ENCODE measurements at regions not wholly inside any gene's neighbourhood (a gene's known extent, or its start where the extent isn't known, plus 50 kb on each side); places are given as distances from the start of the nearest gene placed in this dataset.
"Not testable (repeated sequence)": the region's sequence is repeated elsewhere in the genome, so short reads cannot be mapped to it uniquely, and the experiment has no call there.

- DNase-seq, result no peak
- no peak for ATAC-seq
- intact Hi-C loops (cut with DNase I), result loop anchor here in 1 of 2 donors (5.0 kb wide), 1 partner anchor 87 kb away; the partner anchor contains the start of gene BMP2K
These were observed 86.3 kb upstream of the BMP2K start for GRCh38 chr4:78689700-78690323.

- ATAC-seq (peak; percentile 17 to 33), DNase-seq (no peak)
- intact Hi-C loops (cut with DNase I), result loop anchor here in 1 of 2 donors (5.0 kb wide), 1 partner anchor 86 kb away; the partner anchor contains the start of gene BMP2K
These were observed 84.8 kb upstream of the BMP2K start for GRCh38 chr4:78691334-78691754.

- intact Hi-C loops (cut with DNase I), result loop anchor here in 1 of 2 donors (5.0 kb wide), 1 partner anchor 85 kb away; the partner anchor contains the start of gene BMP2K
- DNase-seq (no peak), ATAC-seq (peak; percentile 91 to 92)
These were observed 84.0 kb upstream of the BMP2K start for GRCh38 chr4:78691971-78692821.

DNA sequence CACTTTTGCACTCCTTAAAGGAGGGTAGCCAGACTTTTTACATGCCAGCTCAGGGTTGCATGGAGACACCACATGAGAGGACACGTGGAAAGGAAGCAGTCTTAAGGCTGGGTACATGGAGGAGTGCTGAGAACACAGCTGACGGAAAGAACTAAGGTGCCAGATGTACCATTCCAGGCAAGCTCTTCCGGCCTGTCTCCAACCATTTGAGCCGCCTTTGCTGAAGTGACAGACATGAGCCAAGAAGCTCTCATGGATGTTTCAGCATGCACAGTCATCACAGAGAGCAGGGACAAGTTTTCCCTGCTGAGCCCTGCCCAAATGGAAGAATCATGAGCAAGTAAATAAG is 83.4 kb upstream of the BMP2K start:
- intact Hi-C loops (cut with DNase I), result loop anchor here in 1 of 2 donors (5.0 kb wide), 1 partner anchor 85 kb away; the partner anchor contains the start of gene BMP2K
- peak; percentile 33 for DNase-seq
- ATAC-seq, result peak; percentile 36 to 63

DNA sequence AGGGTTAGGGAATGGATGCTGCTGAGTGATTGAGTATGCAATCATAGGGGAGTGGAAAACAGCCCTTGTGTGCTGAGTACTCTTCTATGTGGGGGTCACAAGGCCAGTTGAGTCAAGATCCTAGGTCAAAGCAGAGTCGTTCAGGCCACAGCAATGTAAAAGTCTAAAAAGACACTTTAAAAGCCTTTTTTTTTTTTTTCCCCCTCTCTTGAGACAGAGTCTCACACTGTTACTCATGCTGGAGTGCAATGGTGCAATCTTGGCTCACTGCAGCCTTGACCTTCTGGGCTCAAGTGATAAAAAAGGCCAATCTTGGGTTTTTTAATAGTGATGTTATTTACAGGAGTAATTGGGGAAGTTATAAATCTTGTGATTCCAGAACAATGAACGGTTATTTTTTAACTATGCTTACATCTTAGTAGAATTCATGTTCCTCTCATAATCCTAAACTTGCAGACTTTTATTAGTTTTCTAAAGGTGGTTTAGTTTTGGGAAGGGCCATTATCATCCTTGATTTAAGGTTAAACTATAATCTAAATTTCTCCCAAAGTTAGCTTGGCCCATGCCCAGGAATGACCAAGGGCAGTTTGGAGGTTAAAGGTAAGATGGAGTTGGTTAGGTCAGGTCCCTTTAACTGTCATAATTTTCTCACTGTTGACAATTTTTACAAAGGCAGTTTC is 82.2 kb upstream of the BMP2K start:
- DNase-seq (no peak), ATAC-seq (peak in 1 of 2 donors; percentile 6)
- intact Hi-C loops (cut with DNase I), result loop anchor here in 1 of 2 donors (5.0 kb wide), 1 partner anchor 83 kb away; the partner anchor contains the start of gene BMP2K

GRCh38 chr4:78694457-78694787 is 81.7 kb upstream of the BMP2K start:
- DNase-seq (no peak), ATAC-seq (no peak)
- intact Hi-C loops (cut with DNase I), result loop anchor here in 1 of 2 donors (5.0 kb wide), 1 partner anchor 83 kb away; the partner anchor contains the start of gene BMP2K

DNA sequence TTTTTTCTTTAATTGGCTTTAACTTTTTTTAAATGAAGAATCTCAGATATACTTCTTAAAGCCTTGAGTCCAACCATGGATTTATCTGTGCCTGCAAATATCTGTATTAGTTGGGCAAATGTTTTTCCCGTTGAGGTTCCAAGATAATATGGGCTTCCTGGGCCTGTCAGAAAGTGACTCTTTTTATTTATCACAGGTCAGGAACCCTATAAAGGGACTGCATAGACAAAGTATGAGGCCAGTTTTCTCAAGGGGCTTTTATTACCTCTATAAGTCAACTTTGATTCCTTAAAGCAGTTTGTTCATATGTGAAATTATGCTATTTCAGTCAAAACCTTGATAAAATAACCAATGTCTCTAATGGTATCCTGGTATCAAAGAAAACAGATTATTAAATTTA is 80.2 kb upstream of the BMP2K start:
- ATAC-seq (no peak), DNase-seq (no peak)
- intact Hi-C loops (cut with DNase I), result no loop called here

- ATAC-seq (no peak), DNase-seq (no peak)
- intact Hi-C loops (cut with DNase I), result loop anchor here in 1 of 2 donors (10.0 kb wide), 1 partner anchor 52 kb away; no protein-coding TSS in a partner anchor
These were observed 73.1 kb upstream of the BMP2K start for GRCh38 chr4:78703079-78703478.

DNA sequence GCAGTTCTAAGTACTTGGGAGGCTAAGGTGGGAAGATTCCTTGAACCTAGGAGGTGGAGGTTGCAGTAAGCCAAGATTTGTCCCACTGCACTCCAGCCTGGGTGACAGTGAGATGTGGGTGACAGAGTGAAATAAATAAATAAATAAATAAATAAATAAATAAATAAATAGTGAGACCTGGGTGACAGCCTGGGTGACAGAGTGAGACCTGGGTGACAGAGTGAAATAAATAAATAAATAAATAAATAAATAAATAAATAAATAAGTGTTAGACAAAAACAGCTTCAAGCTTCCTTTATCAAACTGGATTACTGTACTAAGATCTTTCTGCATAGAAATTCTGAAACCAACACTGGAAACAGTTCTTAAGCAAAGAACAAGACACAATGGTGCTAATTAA is 71.8 kb upstream of the BMP2K start:
- no peak for DNase-seq
- ATAC-seq, result no peak
- intact Hi-C loops (cut with DNase I), result loop anchor here in 1 of 2 donors (10.0 kb wide), 1 partner anchor 50 kb away; no protein-coding TSS in a partner anchor

GRCh38 chr4:78704981-78705683 is 71.0 kb upstream of the BMP2K start:
- no peak for DNase-seq
- intact Hi-C loops (cut with DNase I), result loop anchor here in 1 of 2 donors (10.0 kb wide), 1 partner anchor 50 kb away; no protein-coding TSS in a partner anchor
- ATAC-seq, result peak; percentile 78 to 87

- DNase-seq (no peak), ATAC-seq (no peak)
- intact Hi-C loops (cut with DNase I), result loop anchor here in 1 of 2 donors (10.0 kb wide), 1 partner anchor 48 kb away; no protein-coding TSS in a partner anchor
These were observed 69.8 kb upstream of the BMP2K start for GRCh38 chr4:78706302-78706701.

DNA sequence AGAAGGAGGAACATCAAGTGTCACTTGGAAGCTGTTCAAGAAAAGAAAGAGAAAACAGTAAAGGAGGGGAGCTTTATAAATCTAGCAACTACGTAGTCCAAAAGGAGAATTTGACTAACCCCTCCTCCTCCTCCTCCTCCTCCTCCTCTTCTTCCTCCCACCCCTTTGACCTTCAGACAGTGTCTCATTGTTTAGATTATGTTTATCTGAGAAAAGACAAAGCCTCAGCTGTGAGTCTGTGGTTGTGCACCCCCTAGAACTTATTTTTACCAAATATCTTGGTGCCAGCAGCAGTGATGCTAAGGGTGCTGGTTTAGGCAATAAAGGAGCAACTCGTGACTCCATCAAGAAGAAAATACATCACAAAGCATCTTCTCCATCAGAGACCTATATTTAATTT is 68.9 kb upstream of the BMP2K start:
- intact Hi-C loops (cut with DNase I), result loop anchor here in 1 of 2 donors (10.0 kb wide), 1 partner anchor 48 kb away; no protein-coding TSS in a partner anchor
- ATAC-seq, result no peak
- no peak for DNase-seq

DNA sequence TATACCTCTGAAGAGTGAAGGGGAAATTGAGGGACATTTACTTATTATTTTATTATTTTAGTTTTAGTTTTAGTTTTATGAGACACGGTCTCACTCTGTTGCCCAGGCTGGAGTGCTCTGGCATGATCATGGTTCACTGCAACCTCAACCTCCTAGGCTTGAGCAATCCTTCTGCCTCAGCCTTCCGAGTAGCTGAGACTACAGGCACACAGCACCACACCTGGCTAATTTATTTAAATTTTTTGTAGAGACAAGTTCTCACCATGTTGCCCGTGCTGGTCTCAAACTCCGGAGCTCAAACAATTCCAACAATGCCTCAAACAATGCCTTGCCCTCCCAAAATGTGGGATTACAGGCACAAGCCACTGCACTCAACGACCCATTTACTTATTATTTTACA is 68.4 kb upstream of the BMP2K start:
- ATAC-seq, result no peak
- no peak for DNase-seq
- intact Hi-C loops (cut with DNase I), result loop anchor here in 1 of 2 donors (10.0 kb wide), 1 partner anchor 47 kb away; no protein-coding TSS in a partner anchor

DNA sequence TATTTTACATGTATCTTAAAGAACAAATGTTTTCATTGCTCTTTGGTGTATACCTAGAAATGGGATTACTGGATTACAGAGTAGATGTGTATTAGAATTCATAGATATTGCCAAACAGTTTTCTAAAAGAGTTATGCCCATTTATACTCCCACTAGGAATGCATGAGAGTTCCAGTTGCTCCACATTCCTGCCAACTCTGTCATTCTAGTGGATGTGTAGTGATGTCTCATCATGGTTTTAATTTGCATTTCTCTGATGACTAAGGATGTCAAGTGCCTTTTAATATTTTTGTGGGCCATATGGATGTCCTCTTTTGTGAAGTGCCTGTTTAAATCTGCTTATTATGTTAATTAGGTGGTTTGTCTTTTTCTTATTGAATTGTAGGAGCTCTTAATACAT is 65.6 kb upstream of the BMP2K start:
- intact Hi-C loops (cut with DNase I), result no loop called here
- no peak for DNase-seq
- ATAC-seq, result no peak

DNA sequence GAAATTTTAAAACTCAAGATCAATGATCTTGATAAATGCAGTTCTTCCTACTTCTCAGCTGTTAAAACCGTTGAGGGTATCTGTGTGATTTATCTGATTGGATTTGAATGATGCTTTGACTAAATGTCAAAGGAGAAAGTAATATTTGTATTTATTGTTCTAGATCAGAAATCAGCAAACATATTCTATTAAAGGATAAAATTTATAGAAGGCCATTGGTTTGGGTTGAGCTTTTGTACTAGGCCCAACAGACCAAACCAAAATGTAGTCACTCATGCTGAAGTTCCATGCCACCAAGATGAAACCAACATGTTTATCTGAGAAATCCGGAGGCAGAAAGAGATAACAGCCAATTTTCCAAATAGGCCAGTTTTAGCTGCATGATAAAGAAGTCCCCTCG is 64.5 kb upstream of the BMP2K start:
- intact Hi-C loops (cut with DNase I), result no loop called here
- ATAC-seq, result no peak
- no peak for DNase-seq

DNA sequence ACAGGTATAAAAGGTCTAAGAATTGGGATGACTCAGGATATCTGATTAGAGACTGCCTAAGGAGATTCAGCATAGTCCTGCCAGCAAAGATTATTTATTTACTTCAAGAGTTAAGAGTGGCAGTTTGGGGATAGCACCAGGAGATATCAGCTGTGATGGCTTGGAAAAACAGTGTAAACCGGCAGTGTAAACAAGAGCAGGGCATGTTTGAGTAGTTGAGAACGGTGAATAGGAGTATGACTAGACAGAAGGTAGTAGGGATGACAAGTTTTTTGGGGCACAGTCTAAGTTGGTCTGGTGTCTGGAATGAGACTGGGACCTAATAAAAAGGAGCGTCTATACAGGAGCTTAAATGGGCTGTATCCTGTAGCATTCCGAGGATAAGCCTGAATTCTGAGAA is 61.6 kb upstream of the BMP2K start:
- DNase-seq; ATAC-seq; intact Hi-C loops (cut with DNase I): not testable (repeated sequence)

DNA sequence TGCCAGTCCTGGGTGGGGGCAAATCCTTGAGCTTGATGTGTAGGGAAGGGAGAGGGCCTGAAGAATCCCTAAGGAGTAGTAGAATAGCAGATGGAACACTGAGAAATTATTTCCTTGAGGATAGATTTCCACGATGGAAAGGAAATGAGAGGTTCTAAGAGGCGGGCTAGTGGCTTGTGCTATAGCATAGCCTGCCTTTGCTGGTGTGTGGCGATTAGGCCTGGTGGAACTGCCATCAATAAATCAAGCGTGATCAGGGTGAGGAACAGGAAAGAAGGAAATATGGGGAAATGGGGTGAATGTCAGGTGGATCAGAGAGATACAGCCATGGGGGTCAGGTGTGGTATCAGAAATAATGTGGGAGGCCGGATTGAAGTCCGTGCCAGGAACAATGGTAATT is 60.8 kb upstream of the BMP2K start:
- ATAC-seq; intact Hi-C loops (cut with DNase I); DNase-seq: not testable (repeated sequence)

GRCh38 chr4:78717712-78718111 is 58.4 kb upstream of the BMP2K start:
- DNase-seq; intact Hi-C loops (cut with DNase I); ATAC-seq: not testable (repeated sequence)

DNA sequence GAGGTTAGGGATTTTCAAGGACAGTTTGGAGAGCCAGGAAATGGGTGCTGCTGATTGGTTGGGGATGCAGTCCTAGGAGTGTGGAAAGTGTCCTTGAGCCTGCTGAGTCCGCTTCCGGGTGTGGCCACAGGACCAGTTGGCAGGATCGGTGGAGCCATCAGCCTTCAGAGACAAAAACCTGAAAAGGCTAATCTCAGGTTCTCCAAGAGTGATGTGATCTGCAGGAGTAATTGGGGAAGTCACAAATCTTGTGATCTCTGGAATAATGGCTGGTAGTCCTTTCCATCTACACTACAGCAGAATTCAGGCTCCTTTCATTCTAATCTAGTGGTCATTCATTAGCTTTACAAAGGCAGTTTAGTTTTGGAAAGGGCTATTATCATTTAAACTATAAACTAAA is 55.9 kb upstream of the BMP2K start:
- ATAC-seq (peak in 1 of 2 donors; percentile 29), DNase-seq (no peak)
- intact Hi-C loops (cut with DNase I), result no loop called here

Measured in left cardiac atrium (tissue), 4 donors.